Activated CD4-positive, alpha-beta T cell treated with anti-CD3 and anti-CD28 coated beads, Interleukin-2, amount 50 U/mL, for 16 hours (primary cell): ENCODE measurements at regions not wholly inside any gene's neighbourhood (a gene's known extent, or its start where the extent isn't known, plus 50 kb on each side); places are given as distances from the start of the nearest gene placed in this dataset.
"Not testable (repeated sequence)": the region's sequence is repeated elsewhere in the genome, so short reads cannot be mapped to it uniquely, and the experiment has no call there.

Source experiments
- DNase-seq: peaks from one replicate; pipeline ENCODE4 v3.0.0-alpha.2; 2020

DNA sequence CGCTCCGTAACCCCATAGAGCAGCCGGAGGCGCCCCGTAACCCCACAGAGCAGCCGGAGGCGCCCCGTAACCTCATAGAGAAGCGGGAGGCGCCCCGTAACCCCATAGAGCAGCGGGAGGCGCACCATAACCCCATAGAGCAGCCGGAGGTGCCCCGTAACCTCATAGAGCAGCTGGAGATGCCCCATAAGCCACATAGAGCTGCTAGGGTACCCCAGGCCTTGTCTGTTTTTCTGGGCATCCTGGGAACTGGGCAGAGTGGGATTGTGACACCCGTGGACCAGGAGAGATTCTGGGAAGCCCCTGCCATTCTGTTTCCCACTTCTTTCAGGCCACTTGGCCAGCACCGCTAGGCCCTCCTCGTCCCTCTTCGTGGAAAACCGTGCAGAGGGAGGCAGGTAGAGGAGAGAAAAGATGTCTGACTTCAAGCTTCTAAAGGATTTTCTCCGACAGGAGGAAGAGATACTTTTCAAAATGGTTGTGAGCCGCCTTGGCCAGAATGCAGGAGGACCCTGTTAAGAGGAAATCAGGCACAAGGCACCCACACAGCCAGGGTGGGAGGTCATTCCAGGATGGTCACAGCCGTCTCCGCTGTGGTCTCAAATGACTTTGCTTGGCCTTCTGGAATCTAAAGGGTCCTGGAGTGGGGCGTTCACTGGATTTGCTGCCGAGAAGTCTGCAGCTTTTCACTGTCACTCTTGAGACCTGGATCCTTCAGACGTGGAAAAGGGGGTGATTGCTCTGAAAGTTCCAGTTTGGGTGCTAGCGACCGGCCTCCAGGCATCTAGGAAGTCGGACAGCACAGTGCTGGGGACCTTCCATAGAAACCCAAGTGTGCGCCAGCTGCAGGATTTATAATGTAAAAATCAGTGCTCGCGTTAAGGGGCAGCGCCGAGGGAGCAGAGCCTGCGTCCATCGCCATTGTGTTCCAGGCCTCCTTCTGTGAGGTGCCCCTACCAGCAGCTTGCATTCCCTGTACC, 178.3 kb upstream of the ZNF469 start:
- not testable (repeated sequence) for DNase-seq

DNA sequence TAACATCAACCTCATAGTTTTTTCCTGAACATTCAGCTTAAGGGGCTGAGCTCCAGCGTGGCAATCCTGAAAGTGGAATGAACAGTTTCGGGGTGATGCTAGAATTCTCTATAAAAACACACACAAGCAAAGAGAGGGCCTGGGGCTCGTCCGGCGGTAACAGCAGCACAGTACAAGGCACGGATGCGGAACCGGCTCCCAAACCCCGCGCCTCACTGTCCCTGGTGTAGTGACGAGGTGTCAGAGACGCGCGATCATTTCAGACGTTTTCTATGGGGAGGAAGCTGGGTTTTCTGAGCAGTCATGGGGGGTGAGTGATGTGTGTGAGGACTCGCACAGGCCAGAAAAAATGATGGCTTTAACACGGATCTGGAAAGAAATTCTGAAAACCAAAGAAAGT, 177.3 kb upstream of the ZNF469 start:
- not testable (repeated sequence) for DNase-seq

DNA sequence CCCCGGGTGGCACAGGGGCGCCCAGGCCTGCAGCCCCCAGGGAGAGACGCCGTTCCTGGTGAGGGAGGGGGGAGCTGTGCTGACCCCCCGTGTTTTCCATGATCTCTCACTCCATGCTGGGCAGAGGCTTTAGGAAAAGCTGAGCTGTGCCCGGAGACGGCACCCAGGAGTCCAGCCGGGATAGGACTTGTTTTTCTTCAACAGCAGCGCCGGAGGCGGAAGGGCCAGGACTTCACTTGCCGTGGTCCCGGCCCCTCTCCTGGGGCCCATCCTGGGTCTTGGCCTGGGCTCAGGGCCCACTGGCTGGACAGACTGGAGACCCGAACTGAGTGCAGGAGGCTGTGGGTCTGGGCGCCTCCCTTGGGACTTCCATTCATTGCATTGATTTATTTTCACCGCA, 176.8 kb upstream of the ZNF469 start:
- not testable (repeated sequence) for DNase-seq

DNA sequence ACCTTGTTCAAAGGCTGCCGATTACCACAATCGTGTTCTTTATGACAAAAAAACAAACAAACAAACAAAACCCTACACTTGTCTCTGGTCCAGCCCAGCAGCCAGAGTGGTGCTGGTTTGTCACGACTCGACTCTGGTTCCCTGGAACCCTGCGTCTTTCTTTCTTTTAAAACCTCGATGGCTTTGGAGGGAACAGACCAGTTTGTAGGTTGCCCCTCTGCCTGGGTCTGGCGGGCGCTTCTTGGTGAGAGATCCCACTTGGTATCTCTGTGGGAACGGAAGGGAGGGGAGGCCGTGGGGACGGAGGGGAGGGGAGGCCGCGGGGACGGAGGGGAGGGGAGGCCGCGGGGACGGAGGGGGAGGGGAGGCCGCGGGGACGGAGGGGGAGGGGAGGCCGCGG, 176.2 kb upstream of the ZNF469 start:
- not testable (repeated sequence) for DNase-seq

DNA sequence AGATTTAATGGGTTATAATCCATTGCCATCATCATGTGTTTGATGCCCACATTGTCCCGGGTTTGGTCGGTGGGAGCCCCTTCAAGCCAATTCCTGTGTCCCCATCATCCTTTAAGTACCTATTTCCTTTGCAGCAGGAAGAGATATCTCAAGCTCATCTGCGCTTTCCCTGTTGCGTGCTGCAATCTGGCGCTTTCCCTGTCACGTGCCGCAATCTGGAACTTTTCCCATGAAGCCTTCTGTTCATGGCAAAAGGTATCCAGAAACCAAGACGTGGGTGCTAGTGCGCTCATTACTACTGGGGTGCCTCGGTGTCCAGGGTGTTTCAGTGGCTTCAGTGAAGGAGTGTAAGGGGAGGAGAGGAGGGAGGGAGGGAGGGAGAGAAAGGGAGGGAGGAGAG, 174.6 kb upstream of the ZNF469 start:
- DNase-seq = no peak

DNA sequence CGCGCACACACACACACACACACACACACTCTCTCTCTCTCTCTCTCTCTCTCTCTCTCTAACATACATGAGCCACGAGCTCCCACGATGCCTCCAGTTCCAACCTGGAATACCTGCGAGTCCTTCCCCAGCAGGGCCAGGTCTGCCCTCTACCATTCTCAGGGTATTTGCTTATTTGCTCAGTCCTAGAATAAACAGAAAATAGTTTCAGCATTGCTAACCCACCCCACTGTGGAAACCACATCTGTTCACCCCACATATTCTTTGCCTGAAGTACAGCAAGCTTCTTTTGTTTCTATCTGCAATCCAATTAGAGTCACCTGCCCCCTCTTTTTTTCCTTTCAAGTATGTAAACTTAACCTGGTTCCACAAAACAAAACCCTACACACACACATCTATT, 174.0 kb upstream of the ZNF469 start:
- not testable (repeated sequence) for DNase-seq

DNA sequence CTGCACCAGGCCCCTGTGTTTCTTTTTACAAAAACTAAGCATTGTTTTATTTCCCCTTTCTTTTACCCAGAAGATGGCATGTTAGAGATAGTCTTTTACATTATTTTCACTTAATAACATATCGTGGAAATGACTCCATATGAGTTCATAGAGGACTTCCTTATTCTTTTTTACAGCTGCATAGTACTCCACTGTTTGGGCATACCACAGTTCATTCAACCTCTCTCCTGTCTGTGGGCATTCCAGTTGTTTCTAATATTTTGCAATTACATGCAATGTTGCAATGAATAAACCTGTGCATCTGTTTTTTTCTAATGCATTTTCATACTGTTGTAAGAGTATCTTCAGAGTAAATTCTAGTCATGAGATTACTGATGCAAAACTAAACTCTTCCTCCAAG, 173.2 kb upstream of the ZNF469 start:
- DNase-seq = not testable (repeated sequence)

DNA sequence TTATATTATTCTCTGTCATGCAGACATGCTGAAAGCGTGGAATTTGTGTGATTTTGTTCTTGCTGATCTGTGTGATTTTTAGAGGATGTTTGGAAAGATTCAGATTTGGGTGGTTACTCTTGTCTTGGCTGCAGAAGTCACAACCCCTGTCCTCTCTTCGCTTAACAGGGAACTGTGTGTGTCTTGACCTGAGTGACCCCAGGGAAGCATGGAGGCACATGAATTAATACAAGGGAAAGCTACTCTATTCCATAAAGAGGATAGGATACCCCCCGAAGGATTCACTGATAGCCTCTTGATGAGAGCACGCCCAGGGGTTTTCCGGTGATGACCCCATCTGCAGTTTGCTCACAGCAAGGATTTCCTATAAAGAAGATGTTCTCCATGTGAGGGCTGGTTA, 168.8 kb upstream of the ZNF469 start:
- not testable (repeated sequence) for DNase-seq

DNA sequence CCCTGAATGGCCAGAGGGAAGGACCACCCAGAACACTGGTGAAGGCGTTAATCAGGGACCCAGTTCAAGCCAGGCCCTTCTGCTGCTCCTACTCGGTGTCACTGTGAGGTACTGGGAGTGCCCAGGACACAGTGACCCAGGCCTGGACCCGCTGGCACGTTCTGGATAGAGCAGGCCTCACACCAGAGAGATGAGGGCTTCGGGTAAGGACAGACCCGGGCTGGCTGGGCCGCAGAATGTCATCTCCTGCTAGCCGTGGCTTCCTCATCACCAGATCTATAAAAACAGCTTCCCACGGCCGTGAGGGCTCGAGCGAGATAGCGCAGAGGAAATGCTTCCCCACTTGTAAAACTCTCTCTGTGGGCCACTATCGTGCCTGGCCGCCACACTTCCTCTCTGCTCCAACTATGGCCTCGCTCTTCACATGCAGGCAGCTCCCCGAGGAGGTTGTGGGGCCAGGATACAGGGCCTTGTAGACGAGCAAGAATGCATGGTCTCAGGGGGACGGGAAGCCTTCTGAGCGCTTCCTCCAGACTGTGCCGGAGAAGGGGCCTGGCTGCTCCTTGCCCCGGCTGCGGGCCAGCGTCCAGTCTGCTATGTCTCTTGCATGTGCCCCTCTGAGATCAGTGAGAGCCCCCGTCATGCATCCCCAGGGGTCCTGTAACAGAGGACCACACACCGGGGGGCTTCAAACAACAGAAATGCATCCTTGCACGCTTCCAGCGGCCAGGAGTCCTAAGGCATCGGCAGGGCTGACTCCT, 161.6 kb upstream of the ZNF469 start:
- not testable (repeated sequence) for DNase-seq

DNA sequence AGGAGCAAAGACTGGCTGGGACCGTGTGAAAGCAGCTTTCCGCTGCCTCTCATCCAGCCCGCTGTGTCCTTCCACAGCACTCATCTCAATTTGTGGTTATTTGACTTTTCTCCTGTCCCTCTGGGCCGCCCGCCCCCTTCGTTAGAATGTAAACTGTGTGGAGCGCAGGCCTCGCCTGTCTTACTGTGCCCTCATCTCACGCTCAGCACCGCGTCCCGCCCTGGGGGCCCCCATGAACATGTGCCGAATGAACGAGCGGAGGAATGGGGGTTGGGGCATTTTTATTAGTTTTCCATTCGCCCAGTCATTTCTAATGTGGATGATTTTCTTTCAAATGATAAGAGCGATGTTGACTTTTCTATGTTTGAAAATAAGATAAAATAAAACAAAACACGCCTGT, 159.1 kb upstream of the ZNF469 start:
- DNase-seq = not testable (repeated sequence)

DNA sequence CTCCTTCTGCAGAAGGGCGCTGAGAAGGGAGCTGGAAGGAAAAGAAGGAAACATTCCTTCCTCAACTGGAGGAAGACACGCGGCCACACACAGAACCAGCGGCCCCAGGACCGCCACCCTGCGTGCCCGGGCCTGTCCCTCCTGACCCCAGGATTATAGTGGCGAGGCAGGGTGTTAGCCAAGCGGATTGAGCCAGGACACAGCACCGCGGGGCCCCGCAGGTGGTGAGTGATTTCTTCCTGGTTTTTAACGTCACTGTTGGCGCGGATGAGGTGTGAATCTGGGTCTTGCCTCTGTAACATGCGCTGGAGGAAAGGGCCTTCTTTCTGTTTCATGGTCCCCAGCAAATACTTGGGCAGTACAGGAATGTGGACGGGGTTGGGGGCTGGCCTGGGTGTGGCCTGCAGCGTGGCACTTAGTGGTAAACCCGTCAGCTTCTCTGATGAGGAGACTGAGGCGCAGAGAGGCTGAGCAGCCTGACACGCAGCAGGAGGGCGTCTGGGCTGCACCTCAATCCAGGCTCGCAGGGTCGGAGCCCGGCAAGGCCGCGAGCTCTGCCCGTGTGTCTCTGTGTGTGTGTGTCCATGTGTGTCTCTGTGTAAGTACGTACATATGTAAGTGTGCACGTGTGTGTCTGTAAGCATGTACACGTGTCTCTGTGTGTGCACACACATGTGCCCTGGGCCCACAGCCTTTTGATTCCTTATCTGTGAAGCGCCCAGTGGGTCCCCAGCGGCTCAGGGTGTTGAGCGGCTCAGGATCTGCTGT, 158.4 kb upstream of the ZNF469 start:
- not testable (repeated sequence) for DNase-seq

DNA sequence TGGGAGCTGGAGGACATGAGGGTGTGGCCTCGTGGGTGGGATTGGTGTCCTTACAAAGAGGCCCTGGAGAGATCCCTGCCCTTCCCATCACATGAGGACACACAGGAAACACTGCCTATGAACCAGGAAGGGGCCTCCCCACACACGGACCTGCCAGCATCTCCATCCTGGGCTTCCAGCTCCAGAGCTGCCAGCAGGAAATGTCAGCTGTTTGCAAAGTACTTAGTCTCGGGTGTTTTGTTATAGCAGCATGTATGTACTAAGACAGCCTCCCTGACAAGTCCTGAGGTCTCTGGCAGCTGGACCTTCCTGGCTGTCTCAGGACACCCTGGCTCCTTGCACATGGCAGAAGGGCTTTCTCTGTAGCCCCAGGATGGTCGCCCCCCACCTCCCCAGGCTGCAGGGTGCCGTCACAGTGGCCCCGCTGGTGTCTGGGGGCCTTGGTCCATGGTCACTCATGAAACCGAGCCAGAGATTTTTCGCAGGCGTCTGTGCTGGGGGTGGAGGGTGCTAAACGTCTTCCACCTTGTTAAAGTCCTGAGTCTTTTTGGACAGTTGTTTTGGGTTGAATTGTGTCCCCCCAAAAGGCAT, 157.0 kb upstream of the ZNF469 start:
- not testable (repeated sequence) for DNase-seq

DNA sequence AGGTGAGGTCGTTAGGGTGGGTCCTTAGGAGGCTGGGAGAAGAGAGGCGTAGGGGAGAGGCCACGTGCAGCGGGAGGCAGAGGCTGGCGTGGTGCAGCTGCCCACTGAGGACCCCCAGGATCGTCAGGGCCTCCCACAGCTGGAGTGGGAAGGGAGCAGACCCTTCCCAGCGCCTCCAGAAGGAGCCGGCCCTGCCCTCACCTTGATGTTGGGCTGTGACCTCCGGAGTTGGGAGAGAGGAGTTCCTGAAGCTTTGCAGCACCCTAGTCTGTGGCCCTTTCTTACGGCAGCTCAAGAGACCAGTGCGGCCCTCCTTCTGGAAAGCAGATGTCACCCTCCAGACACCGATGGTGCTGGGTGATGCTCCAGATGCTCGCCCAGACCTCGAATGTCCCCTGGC, 156.5 kb upstream of the ZNF469 start:
- not testable (repeated sequence) for DNase-seq

DNA sequence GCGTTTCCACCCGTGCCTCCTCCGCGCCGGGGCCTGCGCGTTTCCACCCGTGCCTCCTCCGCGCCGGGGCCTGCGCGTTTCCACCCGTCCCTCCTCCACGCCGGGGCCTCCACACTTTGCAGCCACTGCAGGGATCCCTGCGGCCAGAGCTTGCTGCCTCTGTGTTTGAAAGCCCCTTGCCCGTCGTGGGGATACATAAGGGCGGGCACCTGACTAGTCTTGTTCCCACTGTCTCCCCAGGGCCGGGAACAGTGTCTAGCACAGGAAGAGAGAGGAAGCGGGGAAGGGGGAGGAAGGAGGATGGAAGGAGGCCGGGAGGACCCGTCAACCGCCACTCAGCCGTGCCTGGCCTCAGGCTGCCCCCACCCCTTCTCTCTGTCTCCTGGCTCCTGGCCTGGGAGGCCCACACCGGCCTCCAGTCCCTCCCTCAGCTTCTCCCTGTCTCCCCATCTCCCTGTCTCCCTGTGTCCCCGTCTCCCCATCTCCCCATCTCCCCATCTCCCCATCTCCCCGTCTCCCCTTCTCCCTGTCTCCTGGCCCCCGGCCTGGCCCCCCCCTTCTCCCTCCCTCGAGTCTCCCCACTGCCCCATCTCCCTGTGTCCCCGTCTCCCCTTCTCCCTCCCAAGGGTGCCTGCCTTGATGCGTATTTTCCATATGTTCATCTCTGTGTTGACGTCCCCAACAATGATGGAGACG, 155.6 kb upstream of the ZNF469 start:
- not testable (repeated sequence) for DNase-seq

DNA sequence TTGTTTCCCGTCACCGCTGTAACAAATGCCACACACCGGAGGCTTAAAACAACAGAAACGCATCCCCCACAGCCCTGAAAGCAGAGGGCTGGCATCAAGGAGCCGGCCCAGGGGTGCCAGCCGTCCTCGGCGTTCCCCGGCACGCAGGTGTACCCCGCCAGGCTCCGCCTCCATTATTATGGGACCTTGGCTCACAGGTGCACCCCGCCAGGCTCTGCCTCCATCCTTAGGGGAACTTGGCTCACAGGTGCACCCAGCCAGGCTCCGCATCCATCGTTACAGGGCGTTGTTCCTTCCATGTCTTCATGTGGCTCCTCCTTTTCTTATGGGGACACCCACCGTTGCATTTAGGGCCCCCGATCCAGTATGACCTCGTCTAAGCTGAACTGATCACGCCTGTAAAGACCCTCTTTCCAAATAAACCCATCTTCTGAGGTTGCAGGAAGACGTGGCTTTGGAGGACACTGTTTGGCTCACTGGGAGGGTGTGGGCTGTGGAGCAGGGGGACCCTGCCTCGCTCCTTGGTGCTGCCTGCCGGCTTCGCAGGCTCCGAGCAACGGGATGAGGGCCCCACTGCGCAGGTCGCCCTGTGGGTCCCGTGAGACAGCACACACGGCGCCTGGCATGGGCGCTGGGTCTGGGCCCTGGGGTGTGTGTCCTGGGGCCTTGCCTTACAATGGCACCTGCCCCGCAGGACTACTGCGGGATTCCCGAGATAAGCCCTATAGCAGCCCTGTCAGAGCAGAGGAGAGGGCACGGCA, 154.9 kb upstream of the ZNF469 start:
- DNase-seq = not testable (repeated sequence)

DNA sequence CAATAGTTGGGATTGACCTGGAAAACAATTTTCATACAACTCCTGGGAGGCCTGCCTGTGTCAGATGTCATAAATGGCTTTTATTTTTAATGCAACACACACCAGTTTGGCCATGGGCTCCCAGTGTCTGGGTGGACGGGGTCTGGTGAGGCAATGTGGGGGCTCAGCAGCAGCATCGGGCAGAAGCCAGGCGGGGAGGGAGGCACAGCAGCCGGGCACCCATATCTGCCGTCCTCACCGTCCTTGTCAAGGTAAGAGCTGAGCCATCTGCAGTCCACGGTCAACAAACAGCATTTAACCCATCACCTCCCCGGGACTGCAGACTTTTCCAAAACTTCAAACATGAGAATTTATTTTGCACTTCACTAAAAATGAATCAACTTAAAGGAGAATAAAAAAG, 154.0 kb upstream of the ZNF469 start:
- not testable (repeated sequence) for DNase-seq

DNA sequence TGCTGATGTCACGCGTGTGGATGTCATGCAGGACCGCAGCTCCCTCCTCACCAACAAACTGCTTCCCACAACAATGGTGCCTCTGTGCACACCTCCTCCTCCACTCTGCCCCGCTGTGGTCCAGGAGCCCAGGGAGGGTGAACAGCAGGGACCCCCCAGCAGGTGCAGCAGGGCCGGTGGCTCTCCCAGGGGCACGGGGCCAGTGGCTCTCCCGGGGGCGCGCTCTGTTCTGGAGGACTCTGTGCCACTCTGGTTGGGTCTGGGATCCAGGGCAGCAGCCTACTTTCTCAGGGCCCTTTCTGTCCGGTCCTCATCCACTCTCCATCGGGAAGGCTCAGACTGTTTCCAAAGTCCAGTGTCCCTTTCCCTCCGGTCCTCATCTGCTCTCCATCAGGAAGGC, 153.0 kb upstream of the ZNF469 start:
- DNase-seq = not testable (repeated sequence)

DNA sequence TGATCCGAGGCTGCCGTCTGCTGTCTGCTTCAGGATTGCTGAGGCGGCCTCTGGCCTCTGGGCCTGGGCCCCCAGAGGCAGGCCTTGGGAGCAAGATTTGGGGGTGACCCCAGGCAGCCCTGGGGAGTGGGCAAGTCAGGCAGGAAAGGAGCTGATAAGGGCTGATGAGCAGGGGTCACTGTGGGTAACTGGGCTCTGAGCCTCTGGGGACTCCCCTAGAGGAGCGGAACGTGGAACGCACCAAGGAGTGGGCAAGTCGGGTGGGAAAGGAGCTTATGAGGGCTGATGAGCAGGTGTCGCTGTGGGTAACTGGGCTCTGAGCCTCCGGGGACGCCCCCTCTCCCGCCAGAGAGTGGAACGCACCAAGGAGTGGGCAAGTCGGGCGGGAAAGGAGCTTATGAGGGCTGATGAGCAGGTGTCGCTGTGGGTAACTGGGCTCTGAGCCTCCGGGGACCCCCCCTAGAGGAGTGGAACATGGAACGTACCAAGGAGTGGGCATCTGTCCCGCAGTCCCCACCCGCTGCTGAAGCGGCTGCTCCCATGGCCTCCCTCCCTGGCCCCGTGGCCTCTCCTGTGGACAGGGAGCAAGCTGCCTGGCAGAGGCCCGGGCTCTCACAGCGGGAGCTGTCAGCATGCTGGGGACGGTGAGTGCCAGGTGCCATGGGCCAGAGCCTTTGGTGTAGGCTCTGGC, 152.3 kb upstream of the ZNF469 start:
- not testable (repeated sequence) for DNase-seq

DNA sequence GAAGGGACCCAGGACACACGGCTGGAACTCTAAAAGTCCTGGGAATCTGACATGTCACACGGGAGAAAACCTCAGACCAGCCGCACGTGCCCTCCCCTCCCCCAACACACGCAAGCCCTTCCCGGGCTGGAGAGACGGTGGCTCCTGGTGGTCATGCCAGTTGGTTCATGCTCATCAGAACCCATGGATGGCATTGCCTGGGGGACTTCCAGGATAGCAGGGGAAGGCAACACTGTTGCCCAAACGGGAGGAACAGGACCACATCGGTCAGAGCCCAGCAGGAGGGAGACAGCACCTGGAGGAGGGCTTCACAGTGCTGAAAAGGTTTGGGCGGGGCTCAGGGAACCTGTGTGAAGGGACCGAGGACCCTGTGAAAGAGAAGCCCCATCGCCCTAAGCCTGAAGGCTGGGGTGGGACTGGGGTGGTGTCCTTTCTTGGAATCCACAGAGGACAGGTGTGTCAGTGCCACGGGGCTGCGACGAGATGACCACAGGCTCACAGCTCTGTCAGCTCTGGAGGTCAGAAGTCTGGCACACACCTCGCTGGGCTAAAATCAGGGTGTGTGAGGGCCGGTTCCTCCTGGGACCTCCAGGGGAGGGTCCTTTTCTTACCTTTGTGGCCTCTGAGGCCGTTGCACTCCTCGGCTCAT, 151.7 kb upstream of the ZNF469 start:
- not testable (repeated sequence) for DNase-seq

DNA sequence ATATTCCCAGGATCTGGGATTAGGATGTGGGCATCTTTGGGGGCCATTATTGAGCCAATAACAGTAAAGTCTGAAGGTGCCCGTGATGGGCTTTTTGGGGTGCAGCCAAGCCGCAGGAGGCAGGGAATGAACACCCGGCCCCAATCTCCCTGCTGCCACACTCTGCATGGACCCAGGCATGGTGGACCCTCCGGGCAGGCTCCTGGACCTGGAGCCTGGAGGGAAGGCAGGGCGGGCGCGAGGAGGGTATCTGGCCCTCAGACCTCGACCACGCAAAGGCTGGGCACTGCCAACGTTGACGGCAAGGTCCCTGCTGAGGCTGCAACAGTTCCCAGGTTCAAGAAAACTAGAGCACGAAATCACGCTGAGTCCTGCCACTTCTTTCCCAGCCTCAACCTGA, 150.9 kb upstream of the ZNF469 start:
- DNase-seq = not testable (repeated sequence)
